ENCODE measurements at regions not wholly inside any gene's neighbourhood (a gene's known extent, or its start where the extent isn't known, plus 50 kb on each side); places are given as distances from the start of the nearest gene placed in this dataset.

GRCh38 chr1:34280509-34280908 is 103.8 kb downstream of the C1orf94 start:
- TF ChIP-seq POLR2A (IDR thresholded peaks at IDR 0.05), result no peak
- TF ChIP-seq, protein P1, sequence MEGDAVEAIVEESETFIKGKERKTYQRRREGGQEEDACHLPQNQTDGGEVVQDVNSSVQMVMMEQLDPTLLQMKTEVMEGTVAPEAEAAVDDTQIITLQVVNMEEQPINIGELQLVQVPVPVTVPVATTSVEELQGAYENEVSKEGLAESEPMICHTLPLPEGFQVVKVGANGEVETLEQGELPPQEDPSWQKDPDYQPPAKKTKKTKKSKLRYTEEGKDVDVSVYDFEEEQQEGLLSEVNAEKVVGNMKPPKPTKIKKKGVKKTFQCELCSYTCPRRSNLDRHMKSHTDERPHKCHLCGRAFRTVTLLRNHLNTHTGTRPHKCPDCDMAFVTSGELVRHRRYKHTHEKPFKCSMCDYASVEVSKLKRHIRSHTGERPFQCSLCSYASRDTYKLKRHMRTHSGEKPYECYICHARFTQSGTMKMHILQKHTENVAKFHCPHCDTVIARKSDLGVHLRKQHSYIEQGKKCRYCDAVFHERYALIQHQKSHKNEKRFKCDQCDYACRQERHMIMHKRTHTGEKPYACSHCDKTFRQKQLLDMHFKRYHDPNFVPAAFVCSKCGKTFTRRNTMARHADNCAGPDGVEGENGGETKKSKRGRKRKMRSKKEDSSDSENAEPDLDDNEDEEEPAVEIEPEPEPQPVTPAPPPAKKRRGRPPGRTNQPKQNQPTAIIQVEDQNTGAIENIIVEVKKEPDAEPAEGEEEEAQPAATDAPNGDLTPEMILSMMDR (IDR thresholded peaks at IDR 0.05), result no peak

Measured in lower leg skin (tissue), 3 donors.